Esophagus squamous epithelium (tissue), 4 donors: ENCODE measurements at regions not wholly inside any gene's neighbourhood (a gene's known extent, or its start where the extent isn't known, plus 50 kb on each side); places are given as distances from the start of the nearest gene placed in this dataset.

Source experiments
- POLR2A ChIP-seq, 4 donors: fragments of 450-650 bp; IDR thresholded peaks; one replicate each; pipeline ENCODE4 v1.6.1; 2017; ENCODE audit warnings: antibody characterized with exemption in 4 of 4, mild to moderate bottlenecking in 4 of 4, moderate library complexity in 3 of 4
- TF ChIP-seq, protein P1 (sequence below), 6 experiments: fragments of 450-650 bp in 4 of 6; fragments of 200-600 bp in 2 of 6; sonication (generic) in 2 of 6; IDR thresholded peaks; one replicate each; pipeline ENCODE4 v1.5.1; 2016 to 2019; ENCODE audit warnings: antibody characterized with exemption in 6 of 6, mild to moderate bottlenecking in 4 of 6, moderate library complexity in 4 of 6

DNA sequence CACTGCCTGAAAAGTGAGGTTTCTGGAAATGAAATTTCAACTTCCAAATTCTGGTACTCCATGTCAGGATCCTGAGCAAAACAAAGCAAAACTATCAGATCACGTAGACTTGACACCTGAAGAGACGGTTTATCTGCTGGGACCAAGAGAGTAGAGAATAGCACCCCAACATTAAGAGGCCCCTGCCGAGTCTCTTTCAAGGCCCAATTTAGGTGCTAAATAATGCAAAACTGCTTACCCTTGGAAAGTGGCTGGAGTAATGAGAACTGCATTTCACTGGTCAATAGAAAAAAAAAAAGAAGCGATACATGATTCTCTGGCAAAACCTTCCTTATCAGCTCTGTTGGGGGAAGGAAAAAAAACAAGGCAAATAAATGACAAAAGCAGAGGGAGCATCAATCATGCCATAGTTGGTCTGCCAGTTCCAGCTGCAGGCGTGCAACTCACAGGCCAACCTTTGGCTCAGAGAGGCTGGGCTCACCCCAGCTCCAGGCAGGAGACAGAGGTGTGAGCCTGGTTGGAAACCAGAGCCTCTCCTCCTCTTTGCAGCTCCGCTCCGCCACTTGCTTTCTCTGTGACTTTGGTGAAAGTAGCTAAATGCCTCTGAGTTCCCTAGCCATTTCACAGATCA is 595.2 kb downstream of the TOX3 start:
- TF ChIP-seq, protein P1, sequence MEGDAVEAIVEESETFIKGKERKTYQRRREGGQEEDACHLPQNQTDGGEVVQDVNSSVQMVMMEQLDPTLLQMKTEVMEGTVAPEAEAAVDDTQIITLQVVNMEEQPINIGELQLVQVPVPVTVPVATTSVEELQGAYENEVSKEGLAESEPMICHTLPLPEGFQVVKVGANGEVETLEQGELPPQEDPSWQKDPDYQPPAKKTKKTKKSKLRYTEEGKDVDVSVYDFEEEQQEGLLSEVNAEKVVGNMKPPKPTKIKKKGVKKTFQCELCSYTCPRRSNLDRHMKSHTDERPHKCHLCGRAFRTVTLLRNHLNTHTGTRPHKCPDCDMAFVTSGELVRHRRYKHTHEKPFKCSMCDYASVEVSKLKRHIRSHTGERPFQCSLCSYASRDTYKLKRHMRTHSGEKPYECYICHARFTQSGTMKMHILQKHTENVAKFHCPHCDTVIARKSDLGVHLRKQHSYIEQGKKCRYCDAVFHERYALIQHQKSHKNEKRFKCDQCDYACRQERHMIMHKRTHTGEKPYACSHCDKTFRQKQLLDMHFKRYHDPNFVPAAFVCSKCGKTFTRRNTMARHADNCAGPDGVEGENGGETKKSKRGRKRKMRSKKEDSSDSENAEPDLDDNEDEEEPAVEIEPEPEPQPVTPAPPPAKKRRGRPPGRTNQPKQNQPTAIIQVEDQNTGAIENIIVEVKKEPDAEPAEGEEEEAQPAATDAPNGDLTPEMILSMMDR (IDR thresholded peaks at IDR 0.05): no peak
- TF ChIP-seq POLR2A (IDR thresholded peaks at IDR 0.05): no peak
